BJ (cell line): ENCODE measurements at regions not wholly inside any gene's neighbourhood (a gene's known extent, or its start where the extent isn't known, plus 50 kb on each side); places are given as distances from the start of the nearest gene placed in this dataset. TPM values are rescaled to one million over a fixed set of nuclear protein-coding genes. Genes with fewer than 3 reads are reported as not detected.

ENCODE experiments used
- small RNA-seq: library from RNA; depleted of rRNA; stranded (forward); fragments of <200 nt; gene quantifications from one replicate; pipeline ENCODE3, GENCODE V24; 2012; ENCODE audit warnings: low replicate concordance, low read depth; ENCODE audit not compliant: insufficient read length

Small RNA genes in the stretch of these regions (small RNA-seq; reads per million reads assigned to genes)
- gene AC018710.1, result not detected
- not detected for gene AC019235.1
- gene MIR1305, result 1.3 reads per million
- not detected for gene RF00571
- gene RN7SKP13, result not detected
- not detected for gene RNA5SP173
- 0.63 reads per million for gene RNU1-45P
